Thoracic aorta (tissue), 2 donors: ENCODE measurements at regions not wholly inside any gene's neighbourhood (a gene's known extent, or its start where the extent isn't known, plus 50 kb on each side); places are given as distances from the start of the nearest gene placed in this dataset.

Experiments used
- ATAC-seq: fragments of 150-250 bp; one replicate; pipeline ENCODE4 v1.8.0; 2017; ENCODE audit warnings: low read depth; ENCODE audit not compliant: insufficient number of reproducible peaks, low FRiP score
- DNase-seq: peaks from one replicate; pipeline ENCODE4 v3.0.0-alpha.2; 2020; ENCODE audit warnings: low spot score
- H3K27ac ChIP-seq, 2 donors: fragments of 200-600 bp; sonication (generic); 1 replicate in 1 of 2; 2 replicates in 1 of 2; pipeline ENCODE4 v1.5.1; 2016; ENCODE audit warnings: mild to moderate bottlenecking in 2 of 2, moderate library complexity in 2 of 2
- H3K27me3 ChIP-seq: fragments of 200-600 bp; sonication (generic); replicated peaks from 2 replicates; pipeline ENCODE4 v1.6.0; 2016; ENCODE audit warnings: mild to moderate bottlenecking; ENCODE audit not compliant: insufficient read depth
- H3K36me3 ChIP-seq: fragments of 200-600 bp; sonication (generic); one replicate; pipeline ENCODE4 v1.5.1; 2016
- H3K4me1 ChIP-seq, 2 donors: fragments of 200-600 bp; sonication (generic); 1 replicate in 1 of 2; 2 replicates in 1 of 2; pipeline versions ENCODE4 v1.5.1 to v1.6.0; 2016; ENCODE audit warnings: low read depth in 2 of 2, mild to moderate bottlenecking in 1 of 2; ENCODE audit not compliant: control insufficient read depth in 1 of 2
- H3K4me3 ChIP-seq: fragments of 200-600 bp; sonication (generic); 2 replicates; pipeline ENCODE4 v1.5.1; 2016; ENCODE audit warnings: mild to moderate bottlenecking
- H3K9me3 ChIP-seq: fragments of 200-600 bp; sonication (generic); 2 replicates; pipeline ENCODE4 v1.5.1; 2016
- CTCF ChIP-seq: fragments of 200-600 bp; sonication (generic); IDR thresholded peaks from one replicate; pipeline ENCODE4 v1.5.1; 2019; ENCODE audit warnings: antibody characterized with exemption

- Histone ChIP-seq H3K27ac (no peak overlapping the region), H3K4me3 (no peak overlapping the region), H3K4me1 (no peaks in the 10 kb centered on the region), H3K27me3 (no peaks in the 10 kb centered on the region), H3K36me3 (no peaks in the 10 kb centered on the region), H3K9me3 (no peaks in the 10 kb centered on the region)
- no peak for ATAC-seq
- TF ChIP-seq CTCF = no peak
- no peak for DNase-seq
These were observed 65.6 kb upstream of the RPL11 start for GRCh38 chr1:23625929-23626535.

- TF ChIP-seq CTCF = no peak
These were observed 66.1 kb upstream of the RPL11 start for GRCh38 chr1:23625459-23625858.

GRCh38 chr1:23624440-23624839, 65.1 kb upstream of the ID3 start:
- H3K27ac ChIP-seq = no peak overlapping the region
- no peak for ATAC-seq
- H3K9me3 ChIP-seq = no peaks in the 10 kb centered on the region
- no peak for TF ChIP-seq CTCF
- H3K27me3 ChIP-seq = no peaks in the 10 kb centered on the region
- no peak for DNase-seq
- H3K4me1 ChIP-seq = peaks cover 0 to 5% of the 10 kb centered on the region in 2 donors
- H3K36me3 ChIP-seq = no peaks in the 10 kb centered on the region
- no peak overlapping the region for H3K4me3 ChIP-seq

More at GRCh38 chr1:23625459-23625858, 66.1 kb upstream of the RPL11 start:
- no peaks in the 10 kb centered on the region for H3K4me1 ChIP-seq
- DNase-seq (no peak), ATAC-seq (no peak)
- H3K27ac ChIP-seq = no peak overlapping the region
- H3K9me3 ChIP-seq = no peaks in the 10 kb centered on the region
- no peaks in the 10 kb centered on the region for H3K36me3 ChIP-seq
- no peaks in the 10 kb centered on the region for H3K27me3 ChIP-seq
- no peak overlapping the region for H3K4me3 ChIP-seq

GRCh38 chr1:23622284-23622683, 63.0 kb upstream of the ID3 start:
- Histone ChIP-seq H3K4me3 (no peak overlapping the region), H3K9me3 (no peaks in the 10 kb centered on the region), H3K4me1 (peaks cover 0 to 5% of the 10 kb centered on the region in 2 donors), H3K36me3 (no peaks in the 10 kb centered on the region), H3K27me3 (no peaks in the 10 kb centered on the region), H3K27ac (no peak overlapping the region)
- TF ChIP-seq CTCF = no peak
- no peak for ATAC-seq
- DNase-seq = no peak

- ATAC-seq (no peak), DNase-seq (no peak)
- Histone ChIP-seq H3K27ac (no peak overlapping the region), H3K4me1 (peaks cover 0 to 5% of the 10 kb centered on the region in 2 donors), H3K9me3 (no peaks in the 10 kb centered on the region), H3K36me3 (no peaks in the 10 kb centered on the region), H3K27me3 (no peaks in the 10 kb centered on the region), H3K4me3 (no peak overlapping the region)
- no peak for TF ChIP-seq CTCF
These were observed 61.3 kb upstream of the ID3 start for GRCh38 chr1:23620605-23621004.
